GM18508 (cell line): ENCODE measurements at regions not wholly inside any gene's neighbourhood (a gene's known extent, or its start where the extent isn't known, plus 50 kb on each side); places are given as distances from the start of the nearest gene placed in this dataset.
"Not testable (repeated sequence)": the region's sequence is repeated elsewhere in the genome, so short reads cannot be mapped to it uniquely, and the experiment has no call there.

ENCODE experiments used
- ATAC-seq: cut with Tn5 transposase; IDR thresholded peaks from one replicate; pipeline ENCODE4 v1.9.1; 2021; ENCODE audit warnings: moderate number of reproducible peaks; ENCODE audit not compliant: insufficient read depth, unreplicated experiment

GRCh38 chr5:56632199-56632598, 183.2 kb upstream of the MAP3K1 start:
- ATAC-seq: no peak

DNA sequence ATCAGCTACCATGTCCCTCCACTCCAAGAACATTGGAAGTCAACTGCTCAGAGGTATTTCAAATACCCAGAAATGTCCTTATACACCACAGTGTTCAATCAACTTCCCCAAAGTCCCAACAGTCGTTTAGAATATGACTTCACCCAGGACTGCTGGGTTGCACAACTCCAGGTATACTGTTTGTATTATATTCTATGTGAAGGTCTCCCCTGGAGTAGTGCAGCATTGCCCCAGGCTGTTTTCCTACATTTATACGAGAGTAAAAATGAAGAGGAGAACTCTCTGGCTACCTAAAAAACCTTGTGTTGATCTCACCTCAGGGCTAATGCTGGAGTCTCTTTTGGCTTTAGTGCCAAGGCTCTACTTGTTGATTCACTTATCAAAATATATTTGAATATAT, 183.6 kb upstream of the MAP3K1 start:
- no peak for ATAC-seq

- ATAC-seq: not testable (repeated sequence)
These were observed 186.7 kb upstream of the MAP3K1 start for GRCh38 chr5:56628616-56629015.

GRCh38 chr5:56625541-56625940, 189.8 kb upstream of the MAP3K1 start:
- no peak for ATAC-seq

- ATAC-seq: no peak
These were observed 190.6 kb upstream of the MAP3K1 start for GRCh38 chr5:56624751-56625150.

GRCh38 chr5:56622141-56622540, 193.2 kb upstream of the MAP3K1 start:
- ATAC-seq: no peak

- no peak for ATAC-seq
These were observed 194.3 kb upstream of the MAP3K1 start for GRCh38 chr5:56620903-56621677.

- ATAC-seq: no peak
These were observed 197.4 kb upstream of the MAP3K1 start for GRCh38 chr5:56617998-56618397.

DNA sequence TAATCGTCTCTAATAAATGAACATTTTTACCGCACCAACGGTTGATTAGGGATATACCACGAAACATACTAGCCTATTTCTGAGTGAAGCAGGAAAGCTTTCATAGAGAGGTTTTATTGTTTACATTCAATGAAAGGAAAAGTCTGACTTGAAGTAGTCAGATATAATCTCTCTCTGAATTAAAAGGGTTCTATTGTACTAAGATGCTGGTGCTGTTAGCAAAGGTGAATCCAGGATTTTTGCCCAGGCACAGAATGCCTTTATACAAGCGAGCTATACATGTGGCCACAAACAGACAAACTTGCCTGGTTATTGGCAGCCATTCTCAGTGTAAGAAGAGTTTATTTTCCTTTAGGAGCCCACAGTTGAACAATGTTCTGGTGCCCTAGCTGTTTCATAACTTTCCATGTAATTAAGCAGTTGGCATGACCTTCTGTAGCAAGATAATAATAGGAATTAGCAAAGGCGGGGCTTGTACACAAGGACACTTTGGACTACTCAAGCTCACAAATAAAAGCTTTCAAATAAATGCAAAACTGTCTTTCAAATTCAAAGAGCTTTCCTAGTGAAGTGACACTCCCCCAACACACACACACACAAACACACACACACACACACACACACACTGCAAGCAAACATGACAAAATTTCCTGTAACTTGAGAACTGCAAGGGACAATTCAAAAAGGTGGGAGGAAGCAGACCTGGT, 198.7 kb upstream of the MAP3K1 start:
- no peak for ATAC-seq

DNA sequence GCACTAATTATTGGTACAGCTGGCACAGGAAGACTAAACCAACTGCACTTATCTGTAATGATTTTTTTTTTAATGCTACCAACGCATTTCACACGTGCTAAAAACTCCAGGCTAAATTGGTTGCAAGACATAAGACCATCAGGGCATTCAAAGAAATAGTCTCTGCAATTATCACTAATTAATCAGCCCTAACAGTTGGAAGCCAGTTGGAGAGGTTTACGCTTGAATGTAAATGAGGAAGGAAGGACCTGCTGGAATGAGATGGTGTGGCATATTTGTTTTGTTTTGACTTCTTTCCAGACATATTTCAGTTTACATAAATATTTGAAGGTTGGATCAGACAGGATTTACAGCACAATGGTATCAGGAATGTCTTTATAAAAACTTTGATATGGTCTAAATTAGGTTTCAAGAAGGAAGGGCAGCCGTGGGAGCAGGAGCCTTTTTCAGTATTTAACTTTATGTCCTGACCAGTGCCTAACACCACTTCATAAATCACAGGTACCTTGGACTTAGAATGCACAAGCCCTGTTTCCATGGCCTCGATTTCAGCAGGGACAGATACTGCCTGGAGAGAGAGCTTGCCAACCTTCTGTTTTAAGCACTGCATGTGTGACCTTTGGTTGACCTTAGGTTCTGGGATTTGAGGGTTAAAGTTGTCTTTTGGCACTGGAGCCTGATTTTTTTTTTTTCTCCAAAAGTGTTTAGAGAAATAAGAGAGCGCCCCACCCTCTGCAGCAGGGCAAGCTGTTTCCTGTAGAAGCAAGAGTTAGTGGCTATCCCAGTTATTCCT, 199.8 kb upstream of the MAP3K1 start:
- no peak for ATAC-seq

- no peak for ATAC-seq
These were observed 202.6 kb upstream of the MAP3K1 start for GRCh38 chr5:56612759-56613158.

DNA sequence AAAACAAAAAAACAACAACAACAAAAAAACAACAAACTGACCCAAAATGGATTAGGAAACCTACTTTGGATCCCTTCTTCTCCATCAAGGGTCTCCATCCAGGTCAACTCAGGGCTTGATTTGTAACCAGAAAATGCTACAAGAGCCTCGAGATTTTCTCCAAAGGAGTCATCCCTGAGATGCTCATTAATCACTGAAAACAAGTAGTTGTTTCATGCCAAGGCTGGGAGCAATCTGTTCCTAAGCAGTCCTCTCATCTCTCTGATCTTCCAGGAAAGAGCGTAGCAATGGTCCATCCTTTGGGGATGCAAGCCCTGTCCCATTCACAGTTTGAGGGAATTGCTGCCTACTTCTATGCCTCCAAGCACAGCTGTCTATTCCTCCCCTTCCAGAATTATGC, 203.0 kb upstream of the MAP3K1 start:
- ATAC-seq: no peak

GRCh38 chr5:56610093-56610698, 205.2 kb upstream of the MAP3K1 start:
- ATAC-seq: no peak

DNA sequence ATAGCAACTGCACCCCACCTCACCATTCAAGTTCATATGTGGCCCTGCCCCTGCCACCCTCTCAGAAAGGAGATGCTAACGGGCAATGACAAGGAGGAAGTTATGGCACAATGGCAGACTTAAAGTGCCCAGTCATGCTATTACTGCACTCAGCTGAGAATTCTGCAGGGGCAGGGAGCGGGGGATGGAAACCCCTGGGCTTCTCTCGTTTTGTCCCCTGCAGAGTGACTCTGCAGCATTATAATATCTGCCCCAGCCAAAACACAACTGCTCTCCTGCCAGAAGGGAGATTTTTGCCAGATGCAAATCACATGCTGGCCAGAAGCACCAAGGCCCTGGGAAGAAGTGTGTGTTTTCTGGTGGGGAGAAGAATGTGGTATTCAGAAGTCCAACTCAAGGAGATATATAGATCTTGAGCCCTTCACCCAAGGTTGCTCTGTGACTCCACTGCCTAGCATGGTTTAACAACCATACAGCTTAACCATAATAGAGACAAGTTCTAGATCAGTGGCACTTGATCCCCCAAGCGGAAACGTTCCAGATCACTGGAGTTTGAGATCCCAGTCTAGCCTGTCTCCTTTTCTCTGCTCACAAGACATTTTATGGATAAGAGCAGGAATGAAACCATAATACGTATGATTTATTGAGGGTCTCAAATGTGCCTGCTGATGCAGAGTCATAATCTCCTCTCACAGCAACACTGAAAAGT, 207.0 kb upstream of the MAP3K1 start:
- no peak for ATAC-seq

- ATAC-seq: no peak
These were observed 207.8 kb upstream of the MAP3K1 start for GRCh38 chr5:56607551-56607950.

DNA sequence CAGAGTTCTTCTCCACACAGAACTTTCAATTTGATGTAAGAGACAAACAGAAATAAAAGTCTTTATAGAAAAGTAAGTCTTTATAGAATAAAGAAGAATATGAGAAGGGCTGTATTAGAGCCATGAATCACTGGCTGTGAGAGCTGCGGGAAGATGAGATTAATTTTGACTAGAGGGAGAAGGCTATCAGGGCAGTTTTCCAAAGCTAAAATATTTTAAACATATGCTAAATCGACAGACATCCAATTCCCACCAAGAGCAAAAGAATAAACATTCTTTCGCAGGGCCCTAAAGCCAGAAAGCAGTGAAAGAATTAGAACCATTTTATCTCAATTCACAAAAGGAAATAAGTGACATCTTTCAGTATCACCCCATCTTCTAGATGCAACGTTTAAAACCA, 208.3 kb upstream of the MAP3K1 start:
- no peak for ATAC-seq

DNA sequence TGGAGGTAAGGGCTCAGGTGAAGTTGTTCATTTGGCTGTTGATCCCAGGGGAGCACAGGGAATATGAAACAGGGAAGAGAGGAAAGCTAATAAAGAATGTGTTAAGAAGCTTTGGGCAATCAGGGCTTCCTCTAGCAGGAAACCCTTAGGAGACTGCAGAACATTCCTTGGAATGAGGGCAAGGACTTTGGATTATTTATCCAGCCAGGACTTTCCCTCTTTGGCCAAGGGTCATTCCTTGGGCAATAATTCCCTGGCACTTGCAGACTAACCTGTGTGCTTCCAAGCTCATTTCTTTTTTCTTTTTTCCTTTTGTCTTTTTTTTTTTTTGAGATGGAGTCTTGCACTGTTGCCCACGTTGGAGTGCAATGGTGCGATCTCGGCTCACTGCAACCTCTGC, 209.2 kb upstream of the MAP3K1 start:
- ATAC-seq: no peak

GRCh38 chr5:56605231-56605630, 210.1 kb upstream of the MAP3K1 start:
- no peak for ATAC-seq

DNA sequence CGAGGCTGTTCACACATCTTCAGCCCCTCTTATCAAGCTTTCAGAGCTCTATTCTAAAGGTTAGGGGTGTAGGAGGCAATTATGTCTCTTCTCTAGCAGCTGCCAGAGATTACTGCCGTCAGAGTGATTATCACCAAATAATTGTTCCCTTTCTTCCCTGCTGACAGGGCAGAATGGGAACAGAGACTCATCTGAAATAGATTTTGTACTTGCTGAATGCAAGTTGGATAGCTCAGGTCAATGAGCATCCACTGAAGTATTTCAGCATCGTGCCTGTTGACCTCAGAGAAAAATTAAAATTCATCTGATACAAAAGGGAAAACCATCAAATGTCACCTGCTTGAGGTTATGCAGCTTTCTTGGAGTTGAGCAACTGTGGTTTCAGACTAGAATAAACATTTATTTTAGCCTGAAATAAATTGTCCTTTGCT, 213.7 kb upstream of the MAP3K1 start:
- ATAC-seq: no peak

- ATAC-seq: no peak
These were observed 216.4 kb upstream of the MAP3K1 start for GRCh38 chr5:56598941-56599340.
